ENCODE measurements at regions not wholly inside any gene's neighbourhood (a gene's known extent, or its start where the extent isn't known, plus 50 kb on each side); places are given as distances from the start of the nearest gene placed in this dataset.

- Histone ChIP-seq H4K8ac (ENCODE audit: low read depth, low read length) (no peak overlapping the region), H3K14ac (ENCODE audit: low read length) (no peak overlapping the region), H2AK5ac (ENCODE audit: low read depth, low read length) (no peak overlapping the region), H2AFZ (ENCODE audit: low read length) (no peak overlapping the region), H3K27ac (replicated peaks; ENCODE audit: low read length) (no peak overlapping the region), H3K9ac (ENCODE audit: low read depth, low read length, poor library complexity) (no peak overlapping the region), H2BK12ac (ENCODE audit: low read length) (no peak overlapping the region), H3K79me1 (ENCODE audit: low read depth, low read length) (no peaks in the 10 kb centered on the region), H3K4ac (ENCODE audit: low read length) (no peak overlapping the region), H3K27me3 (ENCODE audit: control insufficient read depth in 3 of 3, insufficient read depth in 3 of 3, low read depth in 1 of 3, low read length in 3 of 3) (peaks cover 0 to 3% (median 0%) of the 10 kb centered on the region in 3 experiments), H3K4me2 (ENCODE audit: insufficient read depth, low read length, poor library complexity, severe bottlenecking) (no peak overlapping the region), H3K4me1 (ENCODE audit: control insufficient read depth in 2 of 2, insufficient read depth in 1 of 2, low read depth in 1 of 2, low read length in 2 of 2) (peaks cover 0 to 6% of the 10 kb centered on the region in 2 donors), H3K23ac (ENCODE audit: low read depth, low read length, poor library complexity) (no peak overlapping the region), H2BK5ac (ENCODE audit: low read length) (no peak overlapping the region), H2BK120ac (ENCODE audit: low read depth, low read length) (no peak overlapping the region), H4K91ac (ENCODE audit: low read depth, low read length, poor library complexity) (no peak overlapping the region), H3K36me3 (replicated peaks in 1 of 2; ENCODE audit: control insufficient read depth in 2 of 2, insufficient read depth in 2 of 2, low read length in 2 of 2) (no peaks in the 10 kb centered on the region), H3K18ac (ENCODE audit: low read length) (no peak overlapping the region), H3K4me3 (ENCODE audit: low read length in 2 of 2) (no peak overlapping the region), H3K9me3 (replicated peaks in 1 of 2; ENCODE audit: control insufficient read depth in 2 of 2, insufficient read depth in 1 of 2, low read depth in 1 of 2, low read length in 2 of 2) (peaks cover 8 to 9% of the 10 kb centered on the region in 2 donors), H2BK15ac (ENCODE audit: low read length) (no peak overlapping the region)
- no peak for DNase-seq (ENCODE audit: low spot score)
- no CpG with 5 or more reads among the region's 5 CpGs for WGBS, 2 donors (ENCODE audit: extremely low coverage in 2 of 2, insufficient read length in 2 of 2, insufficient replicate concordance in 1 of 2)
These were observed 89.3 kb upstream of the OTOS start for GRCh38 chr2:240229603-240230235.

- H3K9ac ChIP-seq (ENCODE audit: low read depth, low read length, poor library complexity): no peak overlapping the region
- H2BK15ac ChIP-seq (ENCODE audit: low read length): no peak overlapping the region
- no peak overlapping the region for H3K27ac ChIP-seq (replicated peaks; ENCODE audit: low read length)
- peak overlapping the region; percentile 7 for H2BK5ac ChIP-seq (ENCODE audit: low read length)
- no peak overlapping the region for H2BK120ac ChIP-seq (ENCODE audit: low read depth, low read length)
- H3K9me3 ChIP-seq (replicated peaks in 1 of 2; ENCODE audit: control insufficient read depth in 2 of 2, insufficient read depth in 1 of 2, low read depth in 1 of 2, low read length in 2 of 2): peaks cover 8 to 9% of the 10 kb centered on the region in 2 donors
- H3K36me3 ChIP-seq (replicated peaks in 1 of 2; ENCODE audit: control insufficient read depth in 2 of 2, insufficient read depth in 2 of 2, low read length in 2 of 2): no peaks in the 10 kb centered on the region
- H3K4me2 ChIP-seq (ENCODE audit: insufficient read depth, low read length, poor library complexity, severe bottlenecking): no peak overlapping the region
- H3K27me3 ChIP-seq (ENCODE audit: control insufficient read depth in 3 of 3, insufficient read depth in 3 of 3, low read depth in 1 of 3, low read length in 3 of 3): peaks cover 0 to 6% (median 0%) of the 10 kb centered on the region in 3 experiments
- no peak overlapping the region for H4K8ac ChIP-seq (ENCODE audit: low read depth, low read length)
- H4K91ac ChIP-seq (ENCODE audit: low read depth, low read length, poor library complexity): no peak overlapping the region
- H3K14ac ChIP-seq (ENCODE audit: low read length): no peak overlapping the region
- no peak overlapping the region for H3K4ac ChIP-seq (ENCODE audit: low read length)
- H3K4me1 ChIP-seq (ENCODE audit: control insufficient read depth in 2 of 2, insufficient read depth in 1 of 2, low read depth in 1 of 2, low read length in 2 of 2): peaks cover 0 to 6% of the 10 kb centered on the region in 2 donors
- H3K18ac ChIP-seq (ENCODE audit: low read length): peak overlapping the region; percentile 70
- no peak overlapping the region for H2AK5ac ChIP-seq (ENCODE audit: low read depth, low read length)
- no peak overlapping the region for H2AFZ ChIP-seq (ENCODE audit: low read length)
- H3K79me1 ChIP-seq (ENCODE audit: low read depth, low read length): no peaks in the 10 kb centered on the region
- no peak overlapping the region for H3K4me3 ChIP-seq (ENCODE audit: low read length in 2 of 2)
- WGBS, 2 donors (ENCODE audit: extremely low coverage in 2 of 2, insufficient read length in 2 of 2, insufficient replicate concordance in 1 of 2): no CpG with 5 or more reads among the region's 9 CpGs
- H3K23ac ChIP-seq (ENCODE audit: low read depth, low read length, poor library complexity): no peak overlapping the region
- no peak overlapping the region for H2BK12ac ChIP-seq (ENCODE audit: low read length)
- no peak for DNase-seq (ENCODE audit: low spot score)
These were observed 90.0 kb upstream of the OTOS start for GRCh38 chr2:240230291-240230931.

- H3K4me1 ChIP-seq (ENCODE audit: control insufficient read depth in 2 of 2, insufficient read depth in 1 of 2, low read depth in 1 of 2, low read length in 2 of 2): peaks cover 8 to 13% of the 10 kb centered on the region in 2 donors
- H3K27ac ChIP-seq (replicated peaks; ENCODE audit: low read length): no peak overlapping the region
- no peak overlapping the region for H3K9ac ChIP-seq (ENCODE audit: low read depth, low read length, poor library complexity)
- H3K18ac ChIP-seq (ENCODE audit: low read length): no peak overlapping the region
- H3K27me3 ChIP-seq (ENCODE audit: control insufficient read depth in 3 of 3, insufficient read depth in 3 of 3, low read depth in 1 of 3, low read length in 3 of 3): peaks cover 0 to 6% (median 2%) of the 10 kb centered on the region in 3 experiments
- no peak overlapping the region for H2AFZ ChIP-seq (ENCODE audit: low read length)
- H4K8ac ChIP-seq (ENCODE audit: low read depth, low read length): no peak overlapping the region
- no peak overlapping the region for H3K23ac ChIP-seq (ENCODE audit: low read depth, low read length, poor library complexity)
- H3K79me1 ChIP-seq (ENCODE audit: low read depth, low read length): no peaks in the 10 kb centered on the region
- no peak overlapping the region for H2BK15ac ChIP-seq (ENCODE audit: low read length)
- H2BK12ac ChIP-seq (ENCODE audit: low read length): no peak overlapping the region
- H2BK120ac ChIP-seq (ENCODE audit: low read depth, low read length): no peak overlapping the region
- peak overlapping the region; percentile 23 for H2AK5ac ChIP-seq (ENCODE audit: low read depth, low read length)
- peaks cover 8 to 11% of the 10 kb centered on the region in 2 donors for H3K9me3 ChIP-seq (replicated peaks in 1 of 2; ENCODE audit: control insufficient read depth in 2 of 2, insufficient read depth in 1 of 2, low read depth in 1 of 2, low read length in 2 of 2)
- peak overlapping the region; percentile 6 for H4K91ac ChIP-seq (ENCODE audit: low read depth, low read length, poor library complexity)
- H3K4ac ChIP-seq (ENCODE audit: low read length): no peak overlapping the region
- no peak overlapping the region for H3K14ac ChIP-seq (ENCODE audit: low read length)
- H3K4me2 ChIP-seq (ENCODE audit: insufficient read depth, low read length, poor library complexity, severe bottlenecking): no peak overlapping the region
- no peak overlapping the region for H3K4me3 ChIP-seq (ENCODE audit: low read length in 2 of 2)
- no CpG with 5 or more reads among the region's 12 CpGs for WGBS, 2 donors (ENCODE audit: extremely low coverage in 2 of 2, insufficient read length in 2 of 2, insufficient replicate concordance in 1 of 2)
- no peak overlapping the region for H2BK5ac ChIP-seq (ENCODE audit: low read length)
- no peaks in the 10 kb centered on the region for H3K36me3 ChIP-seq (replicated peaks in 1 of 2; ENCODE audit: control insufficient read depth in 2 of 2, insufficient read depth in 2 of 2, low read length in 2 of 2)
- DNase-seq (ENCODE audit: low spot score): no peak
These were observed 91.4 kb upstream of the OTOS start for GRCh38 chr2:240231838-240232244.

GRCh38 chr2:240232264-240232915, 91.9 kb upstream of the OTOS start:
- Histone ChIP-seq H3K14ac (ENCODE audit: low read length) (no peak overlapping the region), H3K23ac (ENCODE audit: low read depth, low read length, poor library complexity) (no peak overlapping the region), H3K4me2 (ENCODE audit: insufficient read depth, low read length, poor library complexity, severe bottlenecking) (no peak overlapping the region), H2BK5ac (ENCODE audit: low read length) (peak overlapping the region; percentile 4), H3K36me3 (replicated peaks in 1 of 2; ENCODE audit: control insufficient read depth in 2 of 2, insufficient read depth in 2 of 2, low read length in 2 of 2) (no peaks in the 10 kb centered on the region), H2BK15ac (ENCODE audit: low read length) (peak overlapping the region; percentile 23), H3K4ac (ENCODE audit: low read length) (no peak overlapping the region), H2AFZ (ENCODE audit: low read length) (peak overlapping the region; percentile 74), H2BK120ac (ENCODE audit: low read depth, low read length) (peak overlapping the region; percentile 56), H3K27me3 (ENCODE audit: control insufficient read depth in 3 of 3, insufficient read depth in 3 of 3, low read depth in 1 of 3, low read length in 3 of 3) (peaks cover 0 to 6% (median 2%) of the 10 kb centered on the region in 3 experiments), H3K18ac (ENCODE audit: low read length) (peak overlapping the region; percentile 61), H3K9me3 (replicated peaks in 1 of 2; ENCODE audit: control insufficient read depth in 2 of 2, insufficient read depth in 1 of 2, low read depth in 1 of 2, low read length in 2 of 2) (peaks cover 8 to 11% of the 10 kb centered on the region in 2 donors), H3K4me3 (ENCODE audit: low read length in 2 of 2) (no peak overlapping the region), H2BK12ac (ENCODE audit: low read length) (no peak overlapping the region), H3K79me1 (ENCODE audit: low read depth, low read length) (no peaks in the 10 kb centered on the region), H4K8ac (ENCODE audit: low read depth, low read length) (no peak overlapping the region), H3K9ac (ENCODE audit: low read depth, low read length, poor library complexity) (no peak overlapping the region), H3K4me1 (ENCODE audit: control insufficient read depth in 2 of 2, insufficient read depth in 1 of 2, low read depth in 1 of 2, low read length in 2 of 2) (peaks cover 8 to 13% of the 10 kb centered on the region in 2 donors), H2AK5ac (ENCODE audit: low read depth, low read length) (peak overlapping the region; percentile 23), H4K91ac (ENCODE audit: low read depth, low read length, poor library complexity) (no peak overlapping the region), H3K27ac (replicated peaks; ENCODE audit: low read length) (no peak overlapping the region)
- no peak for DNase-seq (ENCODE audit: low spot score)
- WGBS, 2 donors (ENCODE audit: extremely low coverage in 2 of 2, insufficient read length in 2 of 2, insufficient replicate concordance in 1 of 2): no CpG with 5 or more reads among the region's 22 CpGs
